Neuronal stem cell (in vitro differentiated cells): ENCODE measurements at regions not wholly inside any gene's neighbourhood (a gene's known extent, or its start where the extent isn't known, plus 50 kb on each side); places are given as distances from the start of the nearest gene placed in this dataset.

Experiments
- DNase-seq: peaks from one replicate; pipeline ENCODE4 v3.0.0-alpha.2; 2013; ENCODE audit warnings: low spot score
- H2AFZ ChIP-seq: one replicate; pipeline ENCODE4 v1.6.1; 2013; ENCODE audit warnings: mild to moderate bottlenecking, low read length, inconsistent platforms
- H2AK5ac ChIP-seq: 2 replicates; pipeline ENCODE4 v1.6.1; 2013; ENCODE audit warnings: low read depth, mild to moderate bottlenecking, inconsistent platforms, low read length, moderate library complexity, mixed read lengths
- H2BK120ac ChIP-seq: 2 replicates; pipeline ENCODE4 v1.6.1; 2013; ENCODE audit warnings: low read depth, mild to moderate bottlenecking, inconsistent platforms, low read length, moderate library complexity, mixed read lengths
- H2BK12ac ChIP-seq: one replicate; pipeline ENCODE4 v1.6.1; 2013; ENCODE audit warnings: low read length, inconsistent platforms
- H2BK15ac ChIP-seq: 2 replicates; pipeline ENCODE4 v1.6.1; 2013; ENCODE audit warnings: mild to moderate bottlenecking, low read length, inconsistent platforms, mixed read lengths
- H2BK5ac ChIP-seq: one replicate; pipeline ENCODE4 v1.6.1; 2013; ENCODE audit warnings: inconsistent platforms, mild to moderate bottlenecking, low read length, moderate library complexity
- H3K14ac ChIP-seq: one replicate; pipeline ENCODE4 v1.6.1; 2013; ENCODE audit warnings: low read length, inconsistent platforms
- H3K18ac ChIP-seq: 2 replicates; pipeline ENCODE4 v1.6.1; 2013; ENCODE audit warnings: low read length, inconsistent platforms
- H3K23ac ChIP-seq: 2 replicates; pipeline ENCODE4 v1.6.1; 2013; ENCODE audit warnings: low read depth, mild to moderate bottlenecking, mixed read lengths, low read length, inconsistent platforms; ENCODE audit not compliant: poor library complexity
- H3K27ac ChIP-seq: replicated peaks from 3 replicates; pipeline ENCODE4 v1.5.1; 2013; ENCODE audit warnings: low read length, inconsistent platforms
- H3K27me3 ChIP-seq, 3 experiments: 2 replicates each; pipeline ENCODE4 v1.6.1; 2013; ENCODE audit warnings: low read length in 3 of 3, mild to moderate bottlenecking in 2 of 3, inconsistent platforms in 1 of 3, low read depth in 1 of 3, mixed read lengths in 1 of 3, moderate library complexity in 1 of 3; ENCODE audit not compliant: control insufficient read depth in 3 of 3, insufficient read depth in 3 of 3
- H3K36me3 ChIP-seq, 2 donors: replicated peaks in 1 of 2; 2 replicates each; pipeline ENCODE4 v1.6.1; 2013; ENCODE audit warnings: low read length in 2 of 2; ENCODE audit not compliant: control insufficient read depth in 2 of 2, insufficient read depth in 2 of 2
- H3K4ac ChIP-seq: 2 replicates; pipeline ENCODE4 v1.6.1; 2013; ENCODE audit warnings: inconsistent platforms, mild to moderate bottlenecking, low read length, moderate library complexity
- H3K4me1 ChIP-seq, 2 donors: 1 replicate in 1 of 2; 2 replicates in 1 of 2; pipeline ENCODE4 v1.6.1; 2013; ENCODE audit warnings: low read length in 2 of 2, low read depth in 1 of 2; ENCODE audit not compliant: control insufficient read depth in 2 of 2, insufficient read depth in 1 of 2
- H3K4me2 ChIP-seq: one replicate; pipeline ENCODE4 v1.6.1; 2013; ENCODE audit warnings: mild to moderate bottlenecking, low read length, inconsistent platforms; ENCODE audit not compliant: insufficient read depth, poor library complexity, severe bottlenecking
- H3K4me3 ChIP-seq, 2 donors: 2 replicates each; pipeline ENCODE4 v1.5.1; 2013; ENCODE audit warnings: low read length in 2 of 2, mild to moderate bottlenecking in 2 of 2, inconsistent platforms in 1 of 2, moderate library complexity in 1 of 2
- H3K79me1 ChIP-seq: one replicate; pipeline ENCODE4 v1.6.1; 2013; ENCODE audit warnings: low read depth, mild to moderate bottlenecking, inconsistent platforms, low read length, moderate library complexity
- H3K9ac ChIP-seq: one replicate; pipeline ENCODE4 v1.6.1; 2013; ENCODE audit warnings: mild to moderate bottlenecking, low read depth, low read length, inconsistent platforms; ENCODE audit not compliant: poor library complexity
- H3K9me3 ChIP-seq, 2 donors: replicated peaks in 1 of 2; 2 replicates each; pipeline versions ENCODE3 to v1.6.1; 2013; ENCODE audit warnings: low read length in 2 of 2, mild to moderate bottlenecking in 2 of 2, inconsistent platforms in 1 of 2, low read depth in 1 of 2, mixed read lengths in 1 of 2, moderate library complexity in 1 of 2; ENCODE audit not compliant: control insufficient read depth in 2 of 2, insufficient read depth in 1 of 2
- H4K8ac ChIP-seq: one replicate; pipeline ENCODE4 v1.6.1; 2013; ENCODE audit warnings: low read depth, mild to moderate bottlenecking, inconsistent platforms, low read length, moderate library complexity
- H4K91ac ChIP-seq: one replicate; pipeline ENCODE4 v1.6.1; 2013; ENCODE audit warnings: low read length, low read depth, mild to moderate bottlenecking, inconsistent platforms; ENCODE audit not compliant: poor library complexity
- WGBS, 2 donors: extraction: QIAGEN DNeasy Blood & Tissue Kit; methylation state at CpG; one replicate each; pipeline ENCODE4 v1.1.7; 2013; ENCODE audit warnings: missing lambda C conversion rate in 2 of 2, mixed read lengths in 1 of 2; ENCODE audit not compliant: insufficient read length in 2 of 2, insufficient replicate concordance in 1 of 2; ENCODE audit errors: extremely low coverage in 2 of 2; 5-methylcytosine and 5-hydroxymethylcytosine counted together

DNA sequence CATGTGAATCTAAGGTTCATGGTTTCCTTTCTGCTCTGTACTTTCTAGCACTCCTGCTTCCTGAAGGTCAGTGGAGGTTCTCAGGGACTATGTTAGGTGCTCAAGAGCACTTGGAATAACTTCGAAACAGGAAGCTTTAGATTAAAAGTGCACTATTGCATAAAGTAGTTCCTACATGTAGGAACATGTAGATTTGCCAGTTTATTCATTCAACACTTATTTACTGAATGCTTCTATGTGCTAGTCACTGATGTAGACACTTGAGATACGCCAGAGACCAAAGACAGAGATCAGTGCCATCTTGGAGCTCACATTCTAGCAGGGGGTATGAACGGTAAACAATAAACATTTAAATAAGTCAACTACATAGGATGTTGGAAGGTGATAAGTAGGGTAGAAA lies 87.7 kb downstream of the DHRS2 start:
- H2AFZ ChIP-seq, result no peak overlapping the region
- no peak overlapping the region for H3K18ac ChIP-seq
- H2BK12ac ChIP-seq, result no peak overlapping the region
- H3K23ac ChIP-seq, result no peak overlapping the region
- H2BK15ac ChIP-seq, result no peak overlapping the region
- H3K36me3 ChIP-seq, result no peaks in the 10 kb centered on the region
- no peak overlapping the region for H4K8ac ChIP-seq
- WGBS, 2 donors, result no CpG with 5 or more reads among the region's 3 CpGs
- no peak overlapping the region for H2BK5ac ChIP-seq
- H3K27ac ChIP-seq, result no peak overlapping the region
- no peaks in the 10 kb centered on the region for H3K4me1 ChIP-seq
- H3K9ac ChIP-seq, result no peak overlapping the region
- H3K14ac ChIP-seq, result no peak overlapping the region
- H3K4me3 ChIP-seq, result no peak overlapping the region
- H3K4ac ChIP-seq, result no peak overlapping the region
- no peak overlapping the region for H3K4me2 ChIP-seq
- peaks cover 0 to 27% (median 0%) of the 10 kb centered on the region in 3 experiments for H3K27me3 ChIP-seq
- no peak overlapping the region for H4K91ac ChIP-seq
- no peaks in the 10 kb centered on the region for H3K9me3 ChIP-seq
- no peak overlapping the region for H2AK5ac ChIP-seq
- no peak for DNase-seq
- no peaks in the 10 kb centered on the region for H3K79me1 ChIP-seq
- no peak overlapping the region for H2BK120ac ChIP-seq

DNA sequence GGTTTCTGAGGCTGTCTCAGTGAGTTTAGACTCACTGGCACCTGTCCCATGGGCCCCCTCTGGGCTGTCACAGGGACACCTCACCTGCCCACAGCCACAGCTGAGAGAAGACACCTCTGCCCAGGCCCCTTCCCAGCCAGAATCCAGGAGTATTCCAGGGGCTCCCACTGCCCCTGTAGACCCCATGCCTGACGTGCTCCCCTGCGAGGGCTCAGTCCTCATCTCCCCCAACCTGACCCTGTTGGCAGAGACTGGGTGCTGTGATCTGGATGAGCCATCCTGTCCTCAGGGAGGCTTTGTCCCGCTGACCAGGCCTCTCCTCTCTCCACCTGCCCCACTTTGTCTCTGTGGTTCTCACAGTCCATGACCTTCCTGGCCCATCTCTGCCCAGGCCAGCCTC lies 89.4 kb downstream of the DHRS2 start:
- Histone ChIP-seq H3K18ac (no peak overlapping the region), H4K91ac (no peak overlapping the region), H3K9me3 (no peaks in the 10 kb centered on the region), H3K4me3 (no peak overlapping the region), H3K4me1 (no peaks in the 10 kb centered on the region), H2AFZ (no peak overlapping the region), H3K4ac (no peak overlapping the region), H3K27ac (no peak overlapping the region), H2BK120ac (no peak overlapping the region), H3K23ac (peak overlapping the region; percentile 6), H3K9ac (no peak overlapping the region), H3K36me3 (no peaks in the 10 kb centered on the region), H3K4me2 (no peak overlapping the region), H2BK5ac (peak overlapping the region; percentile 60), H3K27me3 (peaks cover 0 to 24% (median 0%) of the 10 kb centered on the region in 3 experiments), H2BK12ac (no peak overlapping the region), H2BK15ac (no peak overlapping the region), H3K79me1 (no peaks in the 10 kb centered on the region), H3K14ac (no peak overlapping the region), H4K8ac (no peak overlapping the region), H2AK5ac (no peak overlapping the region)
- DNase-seq, result no peak
- WGBS, 2 donors, result no CpG with 5 or more reads among the region's 3 CpGs

GRCh38 chr14:23725980-23726710 lies 90.0 kb downstream of the DHRS2 start:
- WGBS, 2 donors, result no CpG with 5 or more reads among the region's 16 CpGs

GRCh38 chr14:23727566-23728335 lies 91.6 kb downstream of the DHRS2 start:
- H3K9me3 ChIP-seq, result no peaks in the 10 kb centered on the region
- H3K18ac ChIP-seq, result no peak overlapping the region
- no peaks in the 10 kb centered on the region for H3K4me1 ChIP-seq
- H3K36me3 ChIP-seq, result no peaks in the 10 kb centered on the region
- no peak overlapping the region for H2BK12ac ChIP-seq
- H3K79me1 ChIP-seq, result no peaks in the 10 kb centered on the region
- H3K27me3 ChIP-seq, result peaks cover 0 to 11% (median 0%) of the 10 kb centered on the region in 3 experiments
- H2BK120ac ChIP-seq, result no peak overlapping the region
- no peak overlapping the region for H3K4me2 ChIP-seq
- no peak overlapping the region for H3K14ac ChIP-seq
- no peak overlapping the region for H3K4ac ChIP-seq
- no peak overlapping the region for H4K8ac ChIP-seq
- H4K91ac ChIP-seq, result no peak overlapping the region
- H3K23ac ChIP-seq, result no peak overlapping the region
- no peak for DNase-seq
- H2AK5ac ChIP-seq, result no peak overlapping the region
- H3K27ac ChIP-seq, result no peak overlapping the region
- no peak overlapping the region for H2BK15ac ChIP-seq
- H3K9ac ChIP-seq, result no peak overlapping the region
- no peak overlapping the region for H2AFZ ChIP-seq
- H3K4me3 ChIP-seq, result no peak overlapping the region
- H2BK5ac ChIP-seq, result no peak overlapping the region
- WGBS, 2 donors, result no CpG with 5 or more reads among the region's 5 CpGs

More at GRCh38 chr14:23725980-23726710, 90.0 kb downstream of the DHRS2 start:
- Histone ChIP-seq H2BK15ac (no peak overlapping the region), H3K36me3 (no peaks in the 10 kb centered on the region), H2AFZ (no peak overlapping the region), H2BK120ac (no peak overlapping the region), H2BK12ac (no peak overlapping the region), H3K9ac (no peak overlapping the region), H2BK5ac (no peak overlapping the region), H3K4me3 (no peak overlapping the region), H2AK5ac (no peak overlapping the region), H3K4me2 (no peak overlapping the region), H3K27me3 (peaks cover 0 to 19% (median 0%) of the 10 kb centered on the region in 3 experiments), H4K91ac (no peak overlapping the region), H3K27ac (no peak overlapping the region), H3K4ac (no peak overlapping the region), H3K23ac (no peak overlapping the region), H3K14ac (no peak overlapping the region), H3K4me1 (no peaks in the 10 kb centered on the region), H4K8ac (no peak overlapping the region), H3K9me3 (no peaks in the 10 kb centered on the region), H3K18ac (no peak overlapping the region), H3K79me1 (no peaks in the 10 kb centered on the region)
- DNase-seq, result no peak
